ENCODE measurements at regions not wholly inside any gene's neighbourhood (a gene's known extent, or its start where the extent isn't known, plus 50 kb on each side); places are given as distances from the start of the nearest gene placed in this dataset.

DNA sequence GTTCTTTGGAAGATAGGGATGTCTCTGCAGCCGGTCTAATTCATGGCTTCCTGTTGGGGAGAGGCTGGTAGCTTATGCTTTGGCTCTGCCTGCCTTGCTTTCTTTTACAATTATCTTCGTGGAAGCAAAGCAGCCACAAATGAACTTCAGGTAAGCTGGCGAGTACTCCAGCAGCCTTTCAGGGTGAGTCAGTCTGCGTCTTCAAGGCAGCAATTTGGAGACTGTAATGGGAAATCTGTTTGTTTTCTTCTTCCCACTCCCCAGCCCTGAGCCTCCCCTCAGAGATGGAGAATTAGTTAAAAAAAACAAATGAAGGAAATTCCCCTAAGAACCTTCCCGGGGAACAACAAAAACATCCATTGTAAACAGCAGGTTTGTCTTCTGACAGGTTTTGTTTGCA, 100.1 kb downstream of the PSAT1 start:
- Histone ChIP-seq H4K20me1 (ENCODE audit: low read depth, low read length) (no peaks in the 10 kb centered on the region), H3K36me3 (ENCODE audit: low read length) (no peaks in the 10 kb centered on the region), H3K79me2 (ENCODE audit: insufficient read depth, low read length) (no peaks in the 10 kb centered on the region), H3K9ac (ENCODE audit: low read length) (no peak overlapping the region), H3F3A (ENCODE audit: insufficient read depth) (no peaks in the 10 kb centered on the region), H3K9me3 (ENCODE audit: insufficient read depth, low read length) (peaks cover 7% of the 10 kb centered on the region; the same call in 1 of the 2 replicates), H3K9me2 (replicated peaks; ENCODE audit: insufficient read depth, low read length) (no peaks in the 10 kb centered on the region), H3K27ac (ENCODE audit: low read depth, low read length) (no peak overlapping the region), H3K27me3 (ENCODE audit: low read length) (no peaks in the 10 kb centered on the region), H2AFZ (ENCODE audit: low read depth, low read length, severe bottlenecking) (no peak overlapping the region), H3K4me2 (ENCODE audit: low read depth, low read length, poor library complexity, severe bottlenecking) (no peak overlapping the region), H3K4me3 (ENCODE audit: insufficient read depth, low read length, poor library complexity, severe bottlenecking) (no peak overlapping the region)
- TF ChIP-seq, protein P1, sequence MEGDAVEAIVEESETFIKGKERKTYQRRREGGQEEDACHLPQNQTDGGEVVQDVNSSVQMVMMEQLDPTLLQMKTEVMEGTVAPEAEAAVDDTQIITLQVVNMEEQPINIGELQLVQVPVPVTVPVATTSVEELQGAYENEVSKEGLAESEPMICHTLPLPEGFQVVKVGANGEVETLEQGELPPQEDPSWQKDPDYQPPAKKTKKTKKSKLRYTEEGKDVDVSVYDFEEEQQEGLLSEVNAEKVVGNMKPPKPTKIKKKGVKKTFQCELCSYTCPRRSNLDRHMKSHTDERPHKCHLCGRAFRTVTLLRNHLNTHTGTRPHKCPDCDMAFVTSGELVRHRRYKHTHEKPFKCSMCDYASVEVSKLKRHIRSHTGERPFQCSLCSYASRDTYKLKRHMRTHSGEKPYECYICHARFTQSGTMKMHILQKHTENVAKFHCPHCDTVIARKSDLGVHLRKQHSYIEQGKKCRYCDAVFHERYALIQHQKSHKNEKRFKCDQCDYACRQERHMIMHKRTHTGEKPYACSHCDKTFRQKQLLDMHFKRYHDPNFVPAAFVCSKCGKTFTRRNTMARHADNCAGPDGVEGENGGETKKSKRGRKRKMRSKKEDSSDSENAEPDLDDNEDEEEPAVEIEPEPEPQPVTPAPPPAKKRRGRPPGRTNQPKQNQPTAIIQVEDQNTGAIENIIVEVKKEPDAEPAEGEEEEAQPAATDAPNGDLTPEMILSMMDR (IDR thresholded peaks at IDR 0.05; ENCODE audit: insufficient read depth, low read length, poor library complexity, severe bottlenecking): no peak
- TF ChIP-seq EZH2phosphoT487 (conservative IDR thresholded peaks at IDR 0.05; ENCODE audit: low read length): no peak

DNA sequence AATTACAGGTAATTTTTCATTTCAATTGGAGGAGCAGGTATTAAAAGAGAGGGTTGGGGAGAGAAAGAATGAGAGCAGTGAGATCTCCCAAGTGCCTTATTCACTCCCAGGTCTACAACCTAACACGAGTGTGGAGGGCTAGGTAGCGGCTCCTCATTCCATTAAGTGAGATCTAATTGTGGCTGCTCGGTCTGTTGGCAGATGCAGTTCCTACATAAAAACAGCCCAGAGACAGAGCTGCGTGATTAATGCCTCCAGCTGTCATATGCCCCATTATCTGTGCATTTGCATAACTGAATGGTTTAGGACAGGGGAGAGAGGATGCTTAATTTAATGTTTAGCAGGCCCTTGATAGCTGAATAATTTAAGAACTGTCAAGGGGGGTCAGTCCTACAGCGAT, 100.5 kb downstream of the PSAT1 start:
- no peaks in the 10 kb centered on the region for H4K20me1 ChIP-seq (ENCODE audit: low read depth, low read length)
- no peak overlapping the region for H3K9ac ChIP-seq (ENCODE audit: low read length)
- H3K27ac ChIP-seq (ENCODE audit: low read depth, low read length): no peak overlapping the region
- no peaks in the 10 kb centered on the region for H3K27me3 ChIP-seq (ENCODE audit: low read length)
- no peak overlapping the region for H3K4me2 ChIP-seq (ENCODE audit: low read depth, low read length, poor library complexity, severe bottlenecking)
- H2AFZ ChIP-seq (ENCODE audit: low read depth, low read length, severe bottlenecking): no peak overlapping the region
- H3F3A ChIP-seq (ENCODE audit: insufficient read depth): no peaks in the 10 kb centered on the region
- no peaks in the 10 kb centered on the region for H3K36me3 ChIP-seq (ENCODE audit: low read length)
- no peak overlapping the region for H3K4me3 ChIP-seq (ENCODE audit: insufficient read depth, low read length, poor library complexity, severe bottlenecking)
- TF ChIP-seq, protein P1 (IDR thresholded peaks at IDR 0.05; ENCODE audit: insufficient read depth, low read length, poor library complexity, severe bottlenecking): no peak
- no peak for TF ChIP-seq EZH2phosphoT487 (conservative IDR thresholded peaks at IDR 0.05; ENCODE audit: low read length)
- H3K9me3 ChIP-seq (ENCODE audit: insufficient read depth, low read length): peaks cover 7% of the 10 kb centered on the region; the same call in 1 of the 2 replicates
- H3K79me2 ChIP-seq (ENCODE audit: insufficient read depth, low read length): no peaks in the 10 kb centered on the region
- H3K9me2 ChIP-seq (replicated peaks; ENCODE audit: insufficient read depth, low read length): no peaks in the 10 kb centered on the region

DNA sequence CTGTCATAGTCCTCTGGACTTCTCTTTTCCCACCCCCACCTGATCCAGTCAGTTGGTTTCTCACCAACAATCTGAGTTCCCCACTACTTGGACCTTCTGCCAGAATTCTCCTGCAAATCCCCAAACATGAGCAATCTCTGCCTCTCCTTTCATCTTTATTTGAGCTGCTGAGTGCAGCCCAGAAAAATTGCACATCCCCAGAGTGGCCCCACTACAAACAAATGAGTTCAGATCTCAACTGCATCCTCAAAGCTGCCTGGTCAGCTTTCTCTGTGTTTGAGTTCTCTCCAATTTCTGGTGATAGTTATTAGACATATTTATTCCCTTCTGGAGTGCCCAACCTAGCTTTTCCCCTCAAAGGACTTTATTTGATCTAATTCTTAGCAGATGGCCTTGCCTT, 102.2 kb downstream of the PSAT1 start:
- Histone ChIP-seq H2AFZ (ENCODE audit: low read depth, low read length, severe bottlenecking) (no peak overlapping the region), H3F3A (ENCODE audit: insufficient read depth) (no peaks in the 10 kb centered on the region), H4K20me1 (ENCODE audit: low read depth, low read length) (no peaks in the 10 kb centered on the region), H3K9ac (ENCODE audit: low read length) (no peak overlapping the region), H3K36me3 (ENCODE audit: low read length) (no peaks in the 10 kb centered on the region), H3K4me3 (ENCODE audit: insufficient read depth, low read length, poor library complexity, severe bottlenecking) (no peak overlapping the region), H3K9me2 (replicated peaks; ENCODE audit: insufficient read depth, low read length) (no peaks in the 10 kb centered on the region), H3K79me2 (ENCODE audit: insufficient read depth, low read length) (no peaks in the 10 kb centered on the region), H3K27me3 (ENCODE audit: low read length) (no peaks in the 10 kb centered on the region), H3K9me3 (ENCODE audit: insufficient read depth, low read length) (peaks cover 7% of the 10 kb centered on the region; the same call in 1 of the 2 replicates), H3K27ac (ENCODE audit: low read depth, low read length) (no peak overlapping the region), H3K4me2 (ENCODE audit: low read depth, low read length, poor library complexity, severe bottlenecking) (no peak overlapping the region)
- TF ChIP-seq, protein P1 (IDR thresholded peaks at IDR 0.05; ENCODE audit: insufficient read depth, low read length, poor library complexity, severe bottlenecking): no peak
- no peak for TF ChIP-seq EZH2phosphoT487 (conservative IDR thresholded peaks at IDR 0.05; ENCODE audit: low read length)
